NCI-H2029 treated with DMSO at 0.1 percent for 48 hours (cell line): ENCODE measurements at regions not wholly inside any gene's neighbourhood (a gene's known extent, or its start where the extent isn't known, plus 50 kb on each side); places are given as distances from the start of the nearest gene placed in this dataset.
"Not testable (repeated sequence)": the region's sequence is repeated elsewhere in the genome, so short reads cannot be mapped to it uniquely, and the experiment has no call there.

Source experiments
- DNase-seq: peaks from one replicate; lab custom pipeline; 2025; lab: John Stamatoyannopoulos, UW

DNA sequence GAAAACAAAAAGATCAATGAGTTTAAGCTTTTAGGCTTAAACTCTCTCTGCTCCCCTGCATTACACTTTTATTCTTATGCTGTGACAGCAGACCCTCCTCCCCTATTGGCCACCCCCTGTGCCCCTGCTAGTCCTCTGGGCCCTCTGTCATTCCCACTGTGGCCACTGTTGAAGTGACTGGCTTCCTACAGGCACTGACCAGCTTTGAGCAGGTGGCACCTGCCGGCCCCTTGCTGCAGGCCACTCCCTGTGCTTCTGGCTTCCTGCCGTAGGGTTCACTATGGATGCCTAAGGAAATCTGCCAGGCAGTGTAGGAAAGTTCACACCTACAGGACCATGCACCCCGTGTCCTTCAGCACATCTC, 156.5 kb upstream of the L3MBTL4 start:
- DNase-seq = no peak

DNA sequence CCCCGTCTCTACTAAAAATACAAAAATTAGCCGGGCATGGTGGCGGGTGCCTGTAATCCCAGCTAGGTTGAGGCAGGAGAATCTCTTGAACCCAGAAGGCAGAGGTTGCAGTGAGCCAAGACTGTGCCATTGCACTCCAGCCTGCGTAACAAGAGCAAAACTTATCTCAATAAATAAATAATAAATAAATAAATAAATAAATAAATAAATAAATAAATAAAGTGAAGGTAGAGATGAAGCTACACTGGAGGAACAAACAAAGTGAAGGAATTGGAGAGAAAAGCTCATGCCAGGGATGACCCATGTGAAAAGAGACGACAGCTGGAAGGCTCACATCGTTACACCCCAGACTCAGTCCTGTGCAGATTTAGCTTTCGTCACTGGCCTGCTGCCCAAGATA, 157.3 kb upstream of the ARHGAP28 start:
- not testable (repeated sequence) for DNase-seq

DNA sequence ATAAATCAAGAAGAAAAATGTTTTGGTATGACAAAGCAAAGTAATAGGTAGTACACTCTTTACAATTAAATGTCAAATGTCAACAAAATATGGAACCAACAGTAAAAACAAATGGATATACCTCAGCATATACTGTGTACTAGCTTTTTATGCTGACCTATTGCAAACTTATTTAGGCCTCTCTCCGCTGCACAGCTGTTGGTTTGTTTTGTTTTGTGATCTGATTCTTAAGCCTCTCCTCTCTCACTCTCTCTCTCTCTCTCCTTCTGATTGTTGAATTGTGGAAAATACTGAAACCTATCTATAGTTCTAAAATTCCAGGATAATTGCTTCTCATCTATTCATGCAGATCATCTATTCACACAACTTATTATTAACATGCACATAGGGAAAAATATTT, 154.9 kb upstream of the ARHGAP28 start:
- no peak for DNase-seq

DNA sequence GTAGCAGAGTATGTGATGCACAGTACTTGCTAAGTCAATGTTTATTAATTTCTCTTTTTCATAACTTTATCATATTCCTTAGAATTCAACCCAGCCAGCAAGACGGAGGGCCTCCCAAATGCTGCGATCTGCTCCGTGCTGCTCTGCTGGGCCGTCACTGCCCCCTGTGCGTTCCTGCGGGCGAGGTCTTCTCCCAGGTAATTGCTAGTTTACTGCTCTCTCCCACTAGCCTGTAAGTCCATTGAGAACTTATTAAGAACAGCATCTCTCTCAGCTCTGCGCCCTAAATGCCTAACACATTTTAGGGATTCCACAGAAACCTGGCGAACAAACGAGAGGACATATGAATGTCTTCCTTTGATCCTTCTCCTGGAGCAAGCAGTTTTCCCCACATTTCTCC, 153.6 kb upstream of the ARHGAP28 start:
- DNase-seq = no peak

DNA sequence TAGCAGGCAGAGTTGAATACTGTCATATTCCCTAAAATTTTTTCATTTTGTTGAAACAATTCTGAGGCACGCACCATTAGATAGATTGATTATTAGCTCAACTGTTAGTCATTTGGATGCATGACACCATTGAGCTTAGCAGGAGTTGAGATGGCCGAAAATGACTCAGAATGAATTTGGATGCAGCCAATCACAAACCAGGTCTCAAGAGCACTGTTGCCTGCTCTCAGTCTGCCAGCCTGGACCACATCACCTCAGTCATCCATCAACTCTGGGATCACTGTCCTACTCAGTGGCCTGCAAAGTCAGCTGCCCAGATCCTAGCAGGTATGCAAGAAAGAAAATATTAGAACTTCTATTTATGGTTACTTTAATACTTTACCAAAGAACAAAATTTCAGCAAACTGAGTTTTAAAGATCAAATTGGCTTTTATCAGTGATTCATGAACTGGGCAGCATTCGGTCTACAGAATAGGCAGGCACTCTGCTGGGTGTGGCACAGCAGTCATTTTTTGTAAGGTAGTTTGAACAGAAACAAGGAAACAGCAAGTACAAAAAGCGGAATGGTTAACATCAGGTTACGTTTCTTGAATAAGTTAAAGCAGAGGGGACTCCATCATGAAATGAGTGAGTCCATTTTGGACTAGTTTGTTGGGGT, 152.7 kb upstream of the ARHGAP28 start:
- no peak for DNase-seq

DNA sequence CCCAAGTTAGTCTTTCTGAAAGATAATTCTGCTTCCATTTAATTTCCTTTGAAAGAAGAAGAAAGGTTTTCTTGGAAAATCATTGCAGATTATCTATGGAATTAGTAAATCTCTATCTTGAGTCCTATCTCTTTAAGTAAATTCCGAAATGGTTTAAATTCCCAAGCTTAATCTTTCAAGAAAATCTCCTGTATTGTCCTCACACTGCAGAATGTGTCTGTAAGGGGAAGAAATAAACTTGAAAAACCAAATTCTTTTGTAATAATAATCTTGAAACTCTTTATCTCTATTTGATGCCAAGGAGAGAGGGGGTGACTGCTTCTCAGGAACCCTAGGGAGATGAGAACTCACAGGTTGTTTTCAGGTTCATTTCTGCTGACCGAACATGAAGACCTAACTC, 150.8 kb upstream of the ARHGAP28 start:
- DNase-seq = no peak

DNA sequence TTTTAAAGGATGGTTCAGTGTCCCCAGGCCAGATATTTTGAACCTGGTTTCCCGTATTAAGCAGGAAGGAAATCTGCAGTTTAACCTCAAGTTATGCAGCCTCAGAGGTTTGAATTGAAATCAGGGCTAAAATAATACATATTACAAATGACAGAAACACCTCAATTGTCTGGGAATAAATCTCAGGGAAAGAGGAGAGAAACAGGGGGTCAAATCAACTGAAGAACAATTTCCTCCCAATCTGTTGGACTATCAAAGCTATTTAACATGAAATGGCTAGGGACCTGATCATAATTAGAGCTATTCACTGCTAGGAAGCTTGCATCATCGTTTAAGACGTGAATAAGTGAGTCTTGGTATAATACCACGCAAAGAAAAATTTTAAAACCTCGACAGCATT, 150.0 kb upstream of the ARHGAP28 start:
- DNase-seq = no peak

DNA sequence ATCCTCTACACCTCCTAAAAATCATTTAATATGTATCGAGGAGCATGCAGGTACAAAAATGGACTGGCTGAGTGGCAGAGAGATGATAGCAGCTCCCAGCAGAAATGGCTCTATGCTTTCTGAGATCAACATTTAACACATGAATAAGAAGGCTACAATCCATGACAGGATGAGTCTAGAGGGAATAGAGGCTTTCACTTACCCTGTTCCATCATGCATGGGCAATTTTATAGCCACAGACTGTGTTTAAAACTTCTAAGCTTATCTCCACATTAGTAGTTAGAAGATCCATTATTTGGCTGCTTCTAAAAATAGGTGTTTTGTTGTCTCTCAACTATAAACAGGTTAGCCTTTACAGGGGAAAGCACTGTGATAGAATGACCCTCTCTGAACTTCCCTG, 149.1 kb upstream of the ARHGAP28 start:
- DNase-seq = no peak

DNA sequence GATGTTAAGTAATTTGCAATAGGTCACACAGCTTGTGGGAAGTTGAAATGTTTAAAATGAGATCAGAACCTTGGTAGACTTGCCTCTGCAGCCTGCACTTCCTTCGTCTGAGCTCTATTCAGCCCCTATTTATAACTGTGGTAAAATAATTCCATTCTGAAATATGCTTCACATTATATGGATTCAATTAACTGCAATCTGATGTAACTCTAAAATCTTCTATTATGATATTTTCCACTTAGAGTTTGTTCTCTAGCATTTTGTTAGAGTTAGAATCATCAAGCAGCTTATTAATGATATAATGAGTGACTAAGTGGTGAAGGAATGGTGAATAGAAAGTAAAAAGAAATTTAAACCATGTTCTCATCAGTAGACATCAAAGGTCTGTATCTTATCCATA, 139.6 kb upstream of the ARHGAP28 start:
- no peak for DNase-seq

DNA sequence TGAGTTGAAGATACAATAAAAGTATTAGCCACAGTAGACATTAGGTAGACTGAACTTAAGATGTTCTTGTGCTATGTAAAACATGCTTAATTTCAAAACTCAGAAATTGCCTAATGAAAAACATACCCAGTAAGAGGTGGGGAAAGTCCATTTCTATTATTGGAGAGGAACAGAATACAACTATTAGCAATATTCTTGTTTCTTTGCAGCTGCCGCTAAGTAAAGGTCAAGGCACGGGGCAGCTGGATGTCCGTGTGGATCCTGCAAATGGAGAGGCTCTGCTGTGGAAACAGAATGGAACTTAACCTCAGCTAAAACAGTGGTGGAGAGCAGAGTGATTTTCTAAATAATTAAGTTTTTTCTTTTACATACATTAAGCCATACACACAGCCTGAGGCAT, 139.2 kb upstream of the ARHGAP28 start:
- DNase-seq = no peak

DNA sequence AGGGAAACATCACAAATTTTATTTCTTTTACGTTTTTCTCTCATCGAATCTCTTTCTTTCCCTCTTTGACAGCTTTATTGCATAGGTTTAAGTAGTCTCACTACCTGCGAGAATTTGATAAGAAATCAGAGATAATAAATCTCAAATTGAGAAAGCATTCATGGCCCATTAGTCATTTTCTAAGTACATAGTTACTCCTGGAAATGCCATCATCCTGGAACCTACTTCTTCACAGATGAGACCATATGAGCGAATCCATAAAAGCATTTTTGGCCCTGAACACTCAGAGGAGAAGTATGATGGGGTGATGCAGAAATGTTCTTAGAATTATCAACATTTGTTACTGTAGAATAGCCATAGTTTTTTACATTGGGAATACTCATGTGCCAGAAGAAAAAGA, 138.0 kb upstream of the ARHGAP28 start:
- DNase-seq = no peak

DNA sequence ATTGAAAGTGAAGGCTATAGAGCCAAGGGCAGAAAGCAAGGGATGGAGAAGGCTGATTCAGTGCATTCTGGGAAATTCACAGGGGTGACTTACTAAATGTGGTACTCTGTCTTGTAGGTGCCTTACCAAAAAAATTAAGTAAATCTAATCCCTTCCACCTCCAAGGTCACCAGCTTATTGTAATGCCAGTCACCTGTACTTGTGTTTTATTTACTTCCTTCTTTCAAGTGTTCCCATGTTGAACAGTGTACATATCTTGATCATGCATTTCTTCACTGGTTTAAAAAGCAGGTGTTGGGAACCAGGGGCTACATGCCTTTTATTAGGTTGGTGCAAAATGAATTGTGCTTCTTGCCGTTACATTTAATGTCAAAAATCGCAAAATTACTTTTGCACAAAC, 137.0 kb upstream of the ARHGAP28 start:
- no peak for DNase-seq

DNA sequence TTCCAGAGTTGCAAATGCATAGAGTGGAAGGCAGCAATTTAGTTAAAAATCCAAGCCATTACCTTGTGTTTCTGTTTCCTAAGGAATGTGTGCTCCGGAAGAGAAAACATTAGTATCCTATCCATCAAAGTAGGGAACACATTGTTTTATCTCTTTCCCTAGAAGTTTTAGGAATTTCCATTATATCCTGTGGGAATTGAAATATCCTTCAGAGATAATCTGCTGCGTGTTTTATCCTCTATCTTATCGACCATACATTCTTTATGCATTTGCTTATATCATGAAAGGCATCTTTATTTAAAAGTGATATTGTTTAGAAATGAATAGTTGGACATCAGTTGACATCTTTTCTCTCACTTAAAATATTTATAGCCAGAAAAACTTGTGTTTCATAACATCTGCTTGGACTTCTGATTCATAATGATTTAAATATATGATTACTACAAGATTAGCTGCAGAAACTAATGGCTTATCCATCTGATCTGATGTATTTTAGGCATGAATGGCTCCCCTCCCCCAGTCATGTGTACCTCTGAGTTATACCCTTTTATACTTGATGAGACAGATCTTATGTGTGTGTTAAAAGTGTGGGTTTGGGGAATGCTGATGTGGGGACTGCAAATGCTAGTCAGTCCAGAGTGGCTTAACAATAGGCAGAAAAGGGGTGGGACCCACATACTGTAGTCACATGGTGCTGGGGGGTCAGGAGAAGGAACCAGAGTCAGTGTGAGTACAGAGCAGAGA, 136.2 kb upstream of the ARHGAP28 start:
- no peak for DNase-seq

DNA sequence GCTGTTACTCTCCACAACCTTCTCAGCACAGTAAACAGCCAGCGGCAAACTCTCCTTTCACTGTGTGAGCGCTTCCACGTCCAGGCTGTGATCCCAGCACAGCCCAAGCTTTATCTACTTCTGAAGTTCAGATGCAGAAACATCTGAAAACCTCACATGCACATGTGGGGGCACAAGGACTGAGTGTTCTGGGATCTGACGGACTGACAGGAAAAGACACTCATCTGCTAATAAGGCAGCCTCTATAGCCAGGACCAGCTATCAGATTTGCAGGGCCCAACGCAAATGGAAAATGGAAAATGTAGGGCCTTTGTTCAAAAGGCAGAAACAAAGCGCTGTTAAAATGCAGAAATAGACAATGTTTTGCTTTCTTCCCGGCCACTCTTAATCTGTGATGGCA, 133.8 kb upstream of the ARHGAP28 start:
- no peak for DNase-seq

DNA sequence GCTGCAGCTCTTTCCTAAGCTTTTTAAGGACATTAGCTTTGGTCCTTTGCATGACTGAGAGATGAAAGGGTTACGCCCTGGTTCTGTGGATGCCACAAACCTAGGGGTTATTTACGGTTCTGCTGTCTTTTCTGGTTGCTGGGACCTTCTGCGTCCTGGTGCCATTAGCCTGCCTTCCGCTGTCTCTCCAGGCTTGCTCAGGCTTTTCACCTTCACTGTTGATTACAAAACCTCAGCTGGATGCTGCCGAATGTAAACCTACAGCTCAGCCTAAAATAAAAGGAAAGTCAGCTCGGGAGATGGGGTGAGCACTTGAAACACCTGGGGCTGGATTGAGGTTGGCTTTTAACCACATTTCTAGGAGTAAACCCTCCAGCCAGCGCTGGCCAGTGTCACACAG, 130.9 kb upstream of the ARHGAP28 start:
- no peak for DNase-seq

DNA sequence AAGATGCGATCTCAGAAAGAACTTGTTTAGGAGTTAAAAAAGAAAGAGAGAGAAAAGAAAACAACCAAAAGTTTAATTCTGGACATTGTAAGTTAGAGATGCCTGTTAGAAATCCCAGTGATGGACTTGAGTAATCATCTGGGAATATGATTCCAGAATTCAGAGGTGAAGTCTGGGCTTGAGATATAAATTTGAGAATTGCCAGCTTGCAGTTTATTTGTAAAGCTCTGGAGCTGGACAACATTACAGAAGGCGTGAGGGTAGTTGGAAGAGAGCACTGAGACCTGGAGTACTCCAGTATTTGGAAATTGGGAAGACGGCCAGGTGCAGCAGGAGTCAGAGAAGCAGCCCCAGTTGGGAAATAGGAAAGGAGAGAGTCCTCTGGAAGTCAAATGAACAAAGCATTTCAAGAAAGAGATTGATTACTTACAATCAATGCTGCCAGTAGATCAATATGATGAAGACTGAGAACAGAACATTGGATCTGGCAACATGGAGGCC, 128.8 kb upstream of the ARHGAP28 start:
- no peak for DNase-seq

DNA sequence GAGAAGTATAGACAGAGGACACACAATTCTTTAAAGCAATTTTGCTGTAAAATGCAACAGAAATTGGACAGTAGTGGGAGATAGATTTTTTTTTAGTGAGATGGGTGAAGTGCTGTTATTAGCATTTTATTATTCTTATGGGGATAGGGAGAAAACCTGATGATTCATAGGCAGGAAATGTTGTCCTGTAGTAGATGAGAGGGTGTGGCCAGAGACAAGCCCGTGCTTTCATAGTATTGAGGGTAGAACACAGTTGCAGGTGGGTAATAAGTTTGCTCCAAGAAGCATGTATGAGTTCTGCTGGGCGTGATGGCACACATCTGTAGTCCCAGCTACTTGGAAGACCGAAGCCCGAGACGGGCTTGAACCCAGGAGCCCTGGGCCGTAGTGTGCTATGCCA, 128.3 kb upstream of the ARHGAP28 start:
- no peak for DNase-seq

DNA sequence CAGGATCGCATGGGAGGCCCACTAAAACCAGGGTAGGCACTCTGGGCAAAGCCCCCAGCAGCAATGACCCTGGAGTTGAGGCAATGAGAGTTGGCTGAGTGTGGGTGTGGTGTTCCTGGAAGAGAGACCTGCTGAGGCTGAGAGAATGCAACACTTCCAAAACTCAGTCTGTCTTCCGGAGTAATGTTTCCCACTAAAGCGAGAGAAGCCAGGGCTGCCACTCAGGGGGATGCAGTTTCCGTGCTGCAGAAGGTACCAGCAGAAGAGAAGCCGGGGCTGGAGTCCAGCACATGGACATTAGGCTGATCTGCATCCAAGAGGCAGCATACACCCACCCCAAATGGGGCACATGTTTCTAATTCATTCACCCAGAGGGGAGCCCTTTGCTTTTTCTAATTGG, 127.2 kb upstream of the ARHGAP28 start:
- DNase-seq = no peak

DNA sequence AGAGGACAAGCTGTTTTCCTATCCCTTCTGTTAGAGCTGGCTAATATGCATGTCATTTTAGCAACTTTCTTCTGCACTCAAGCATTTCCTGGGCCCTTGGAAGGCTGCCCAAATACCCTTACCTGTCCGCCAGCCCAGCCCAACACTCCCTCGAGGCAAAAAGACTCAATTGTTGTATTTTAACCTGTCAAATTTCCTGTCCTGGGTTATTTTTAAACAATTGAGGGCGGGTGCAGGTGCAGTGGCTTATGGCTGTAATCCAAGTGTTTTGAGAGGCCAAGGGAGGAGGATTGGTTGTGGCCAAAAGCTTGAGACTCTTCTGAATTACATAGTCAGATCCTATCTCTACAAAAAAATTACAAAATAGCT, 125.0 kb upstream of the ARHGAP28 start:
- DNase-seq = peak; percentile 27

DNA sequence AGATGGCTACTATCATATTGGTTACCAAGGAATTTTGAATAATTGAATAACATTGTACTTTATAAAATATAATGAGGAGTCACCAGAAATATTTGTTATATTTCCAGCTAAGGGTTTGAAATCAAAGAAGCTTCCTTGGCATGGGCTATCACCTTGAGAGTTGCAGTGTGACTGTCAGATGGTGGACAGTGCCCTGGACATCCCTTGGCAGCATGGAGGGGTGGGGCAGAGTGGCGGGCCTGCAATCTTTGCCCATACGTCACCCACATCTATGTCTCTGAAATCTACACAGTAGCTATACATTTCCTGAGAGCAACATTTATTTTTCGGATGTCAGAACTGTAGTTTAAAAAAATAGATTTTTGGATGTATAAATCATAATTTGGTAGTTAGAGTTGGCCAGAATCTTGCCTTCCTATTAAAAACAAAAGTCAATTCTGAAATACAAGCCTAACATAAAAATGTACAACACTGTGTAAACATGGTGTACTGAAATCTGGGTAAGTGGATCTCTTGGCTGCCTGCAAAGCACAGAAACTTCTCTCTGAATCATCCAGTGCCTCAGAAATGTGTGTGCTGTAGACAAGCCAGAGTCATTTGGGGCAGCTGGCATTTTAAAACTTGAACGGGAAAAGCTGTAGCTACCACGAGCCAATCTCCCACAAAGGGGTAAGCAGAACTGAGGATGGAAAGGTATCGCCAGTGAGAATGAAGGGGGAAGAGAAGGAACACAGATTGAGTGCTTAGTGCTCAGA, 124.2 kb upstream of the ARHGAP28 start:
- DNase-seq = no peak

DNA sequence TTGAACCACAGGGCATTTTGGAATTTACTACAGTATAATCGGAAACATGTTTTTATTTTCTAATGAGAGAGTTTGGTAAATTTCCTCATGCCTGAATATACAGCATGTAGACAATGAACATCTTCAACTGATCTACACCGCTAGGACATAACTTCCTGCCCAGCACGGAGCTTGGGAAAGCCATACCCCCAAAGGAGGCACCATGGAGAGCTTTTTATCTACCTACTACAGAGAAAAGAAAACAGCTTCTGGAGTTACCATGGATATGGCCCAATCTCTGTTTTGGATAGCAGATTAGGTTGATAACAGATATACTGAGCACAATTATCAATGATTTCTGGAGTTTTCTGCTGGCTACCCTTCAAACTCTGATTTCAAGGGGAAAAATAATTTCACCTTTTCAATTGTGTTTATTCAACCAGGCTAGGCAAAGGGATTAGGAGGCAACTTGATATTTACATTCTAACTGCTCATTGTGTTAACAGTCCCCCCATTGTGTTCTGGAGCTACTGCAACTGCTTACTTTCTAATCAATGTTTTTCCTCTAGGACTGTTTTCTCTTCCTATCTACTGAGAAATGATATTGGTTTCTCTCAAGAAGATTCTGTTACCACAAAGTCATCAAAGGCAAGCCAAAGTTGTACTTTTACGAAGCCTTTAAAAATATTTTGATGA, 123.0 kb upstream of the ARHGAP28 start:
- no peak for DNase-seq

DNA sequence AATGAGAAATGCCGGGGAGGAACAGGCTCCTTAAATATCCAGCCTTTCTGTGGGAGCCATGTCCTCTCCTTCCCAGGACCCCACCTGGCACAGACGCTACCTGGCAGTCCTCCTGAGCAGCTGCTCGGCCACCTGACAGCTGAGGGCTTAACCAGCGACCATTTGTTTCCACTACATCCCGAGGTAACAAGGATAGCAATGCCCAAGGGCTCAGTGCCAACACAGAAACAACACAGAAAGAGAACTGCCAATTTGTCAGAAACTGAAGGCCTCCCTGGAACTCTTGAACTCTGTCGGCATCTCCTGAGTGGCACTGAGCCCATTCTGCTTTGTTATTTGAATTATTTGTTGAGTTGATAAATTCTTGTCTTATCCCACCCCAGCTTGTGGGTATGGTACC, 122.2 kb upstream of the ARHGAP28 start:
- DNase-seq = peak; percentile 20
